ENCODE measurements at regions not wholly inside any gene's neighbourhood (a gene's known extent, or its start where the extent isn't known, plus 50 kb on each side); places are given as distances from the start of the nearest gene placed in this dataset.

- Histone ChIP-seq H3K27ac (ENCODE audit: low read depth) (no peak overlapping the region), H3K36me3 (ENCODE audit: insufficient read depth) (no peaks in the 10 kb centered on the region), H3K79me2 (replicated peaks; ENCODE audit: insufficient read depth) (no peaks in the 10 kb centered on the region), H2AFZ (no peak overlapping the region), H3F3A (replicated peaks; ENCODE audit: low read depth) (no peaks in the 10 kb centered on the region), H3K4me2 (no peak overlapping the region), H4K20me1 (replicated peaks; ENCODE audit: insufficient read depth) (no peaks in the 10 kb centered on the region), H3K4me3 (no peak overlapping the region), H3K4me1 (ENCODE audit: insufficient read depth) (no peaks in the 10 kb centered on the region), H3K27me3 (ENCODE audit: insufficient read depth) (no peaks in the 10 kb centered on the region), H3K9me2 (ENCODE audit: insufficient read depth) (no peaks in the 10 kb centered on the region)
- Mint-ChIP-seq H3K9me3 (no peaks in the 10 kb centered on the region; the same call in 2 of the 3 replicates), H3K27me3 (ENCODE audit: insufficient read depth, low read depth, poor library complexity) (peaks cover 4% of the 10 kb centered on the region), H3K4me1 (no peaks in the 10 kb centered on the region), H3K4me3 (no peak overlapping the region), H3K27ac (no peak overlapping the region), H3K36me3 (ENCODE audit: low read depth) (no peaks in the 10 kb centered on the region)
- no peak for TF ChIP-seq REST (IDR thresholded peaks at IDR 0.05; ENCODE audit: unreplicated experiment)
- no peak for TF ChIP-seq CTCF (conservative IDR thresholded peaks at IDR 0.05; ENCODE audit: low read depth in 2 of 2)
- TF ChIP-seq CREB1 (CRISPR knock-in tag; IDR thresholded peaks at IDR 0.05; ENCODE audit: low read depth): no peak
- TF ChIP-seq JUNB (IDR thresholded peaks at IDR 0.05; ENCODE audit: unreplicated experiment): no peak
- TF ChIP-seq ZNF462 (CRISPR knock-in tag; IDR thresholded peaks at IDR 0.05): no peak
- TF ChIP-seq EZH2phosphoT487 (IDR thresholded peaks at IDR 0.05; ENCODE audit: unreplicated experiment): no peak
- ATAC-seq: no peak
- DNase-seq (ENCODE audit: low spot score): no peak
These were observed 322.4 kb upstream of the ADAMTS16 start for GRCh38 chr5:4817767-4818166.

Measured in GM23338 (cell line).